Cerebellar cortex (tissue), 1 donor: ENCODE measurements at regions not wholly inside any gene's neighbourhood (a gene's known extent, or its start where the extent isn't known, plus 50 kb on each side); places are given as distances from the start of the nearest gene placed in this dataset.
"Not testable (repeated sequence)": the region's sequence is repeated elsewhere in the genome, so short reads cannot be mapped to it uniquely, and the experiment has no call there.

Experiments used
- DNase-seq: peaks from one replicate; pipeline ENCODE4 v3.0.0-alpha.2; 2015; ENCODE audit warnings: low spot score

DNA sequence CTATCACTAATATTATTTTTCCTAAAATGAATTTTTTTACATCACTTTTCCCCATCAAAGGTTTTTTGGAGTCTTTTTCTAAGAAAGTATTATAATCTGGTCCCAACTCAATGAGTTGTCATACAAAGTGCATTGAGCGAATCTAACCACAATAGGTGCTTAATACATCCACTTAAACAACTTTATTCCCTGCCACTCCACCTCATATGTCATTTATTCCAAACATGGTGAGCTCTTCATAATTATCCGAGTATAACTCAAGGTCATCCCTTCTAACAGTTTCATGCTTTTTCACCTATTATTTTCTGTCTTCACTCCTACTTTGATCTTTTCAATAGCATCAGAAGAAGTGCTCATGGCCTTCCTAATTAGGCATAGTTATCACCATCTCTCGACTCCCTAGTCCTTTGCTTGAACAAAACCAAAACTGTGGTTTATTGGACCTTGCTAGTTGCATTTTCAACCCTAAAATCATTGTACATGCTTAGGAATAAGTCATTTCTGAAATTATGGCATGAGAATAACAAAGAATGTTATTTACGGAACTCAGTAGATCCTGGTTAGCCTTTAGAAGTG is 754.7 kb upstream of the CTNND2 start:
- DNase-seq, result no peak

DNA sequence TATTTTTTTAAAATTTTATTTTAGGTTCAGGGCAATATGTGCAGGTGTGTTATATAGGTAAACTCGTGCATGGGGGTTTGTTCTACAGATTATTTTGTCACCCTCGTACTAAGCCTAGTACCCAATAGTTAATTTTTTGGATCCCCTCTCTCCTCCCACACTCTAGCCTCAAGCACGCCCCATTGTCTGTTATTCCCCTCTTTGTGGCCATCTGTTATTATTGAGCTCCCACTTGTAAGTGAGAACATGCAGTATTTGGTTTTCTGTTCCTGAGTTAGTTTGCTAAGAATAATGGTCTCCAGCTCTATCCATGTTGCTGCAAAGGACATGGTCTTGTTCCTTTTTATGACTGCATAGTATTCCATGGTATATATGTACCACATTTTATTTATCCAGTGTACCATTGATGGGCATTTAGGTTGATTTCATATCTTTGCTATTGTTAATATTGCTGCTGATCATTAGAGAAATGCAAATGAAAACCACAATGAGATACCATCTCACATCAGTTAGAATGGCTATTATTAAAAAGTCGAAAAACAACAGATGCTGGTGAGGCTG is 753.7 kb upstream of the CTNND2 start:
- not testable (repeated sequence) for DNase-seq

DNA sequence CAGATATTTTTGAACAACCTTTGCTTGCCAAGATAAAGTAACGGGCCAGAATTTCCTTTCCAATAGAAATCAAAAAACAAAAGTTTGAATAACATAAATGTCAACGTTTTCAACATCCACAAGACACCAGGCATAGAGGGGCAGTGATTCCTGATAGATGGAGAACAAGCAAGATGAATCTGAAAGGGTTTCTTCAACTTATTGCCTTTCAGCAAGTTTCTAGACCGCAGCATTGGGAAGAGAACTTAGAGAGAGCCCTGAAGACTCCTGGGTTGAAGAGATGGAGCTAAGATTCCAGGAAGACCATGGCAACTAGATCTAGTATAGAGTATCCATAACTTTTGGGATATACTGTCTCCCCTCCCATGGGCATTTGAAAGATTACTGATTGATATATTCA is 751.4 kb upstream of the CTNND2 start:
- no peak for DNase-seq

DNA sequence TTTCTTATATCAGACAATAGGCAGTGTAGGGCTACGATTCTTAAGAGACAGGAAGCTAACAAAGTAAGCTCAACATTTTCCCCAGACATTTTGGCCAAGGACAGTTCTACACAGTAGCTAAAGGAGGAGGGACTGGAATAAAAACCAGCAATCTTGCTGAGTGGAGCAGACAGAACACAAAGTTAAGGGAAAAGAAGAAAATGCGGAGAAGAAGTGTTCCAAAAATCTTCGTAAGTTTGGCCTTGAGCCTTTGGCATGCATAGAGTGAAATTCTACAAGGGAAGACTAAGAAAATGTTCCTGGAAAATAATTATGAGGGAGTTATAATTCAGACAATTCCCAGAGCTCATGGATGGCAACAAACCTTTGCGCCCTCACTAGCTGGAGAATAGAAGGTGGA is 748.0 kb upstream of the CTNND2 start:
- no peak for DNase-seq

DNA sequence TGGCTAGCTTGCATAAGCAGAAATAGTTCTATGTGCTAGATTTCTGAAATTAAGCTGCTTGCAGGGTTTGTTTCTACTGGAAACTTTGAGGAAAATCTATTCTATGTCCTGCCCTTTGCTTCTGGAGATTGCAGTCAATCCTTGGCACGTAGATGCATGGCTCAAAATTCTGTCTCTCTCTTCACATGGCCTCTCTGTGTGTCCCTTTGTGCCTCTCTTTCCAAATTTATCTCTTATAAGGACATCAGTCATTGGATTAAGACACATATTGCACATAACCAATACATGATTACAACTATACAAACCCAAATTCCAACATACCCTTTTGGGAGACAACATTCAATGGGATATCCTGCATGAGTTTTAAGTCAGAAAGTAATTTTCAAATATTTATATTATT is 744.3 kb upstream of the CTNND2 start:
- DNase-seq, result no peak

DNA sequence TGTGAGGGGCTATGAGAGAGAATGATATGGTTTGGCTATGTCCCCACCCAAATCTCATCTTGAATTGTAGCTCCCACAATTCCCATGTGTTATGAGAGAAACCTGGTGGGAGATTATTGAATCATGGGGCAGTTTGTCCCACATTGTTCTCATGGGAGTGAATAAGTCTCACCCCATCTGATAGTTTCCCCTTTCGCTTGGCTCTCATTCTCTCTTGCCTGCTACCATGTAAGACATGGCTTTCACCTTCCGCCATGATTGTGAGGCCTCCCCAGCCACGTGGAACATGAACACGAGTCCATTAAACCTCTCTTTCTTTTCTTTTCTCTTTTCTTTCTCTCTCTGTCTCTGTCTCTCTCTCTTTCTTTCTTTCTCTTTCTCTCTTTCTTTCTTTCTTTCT is 743.4 kb upstream of the CTNND2 start:
- no peak for DNase-seq

DNA sequence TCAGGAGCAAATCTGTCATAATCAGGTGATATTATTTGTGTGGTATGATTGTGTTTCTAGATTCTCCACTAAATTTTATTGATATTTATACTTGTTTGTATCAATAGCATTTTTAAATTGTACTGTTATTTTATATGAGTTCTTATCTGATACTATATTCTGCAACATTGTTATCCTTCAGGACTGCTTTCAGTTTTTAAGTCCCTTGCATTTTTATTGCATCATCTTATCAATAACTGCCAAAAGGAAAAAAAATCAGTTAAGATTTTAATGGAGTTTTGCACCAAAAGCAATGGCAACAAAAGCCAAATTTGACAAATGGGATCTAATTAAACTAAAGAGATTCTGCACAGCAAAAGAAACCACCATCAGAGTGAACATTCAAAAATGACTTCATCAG is 741.3 kb upstream of the CTNND2 start:
- DNase-seq, result no peak

DNA sequence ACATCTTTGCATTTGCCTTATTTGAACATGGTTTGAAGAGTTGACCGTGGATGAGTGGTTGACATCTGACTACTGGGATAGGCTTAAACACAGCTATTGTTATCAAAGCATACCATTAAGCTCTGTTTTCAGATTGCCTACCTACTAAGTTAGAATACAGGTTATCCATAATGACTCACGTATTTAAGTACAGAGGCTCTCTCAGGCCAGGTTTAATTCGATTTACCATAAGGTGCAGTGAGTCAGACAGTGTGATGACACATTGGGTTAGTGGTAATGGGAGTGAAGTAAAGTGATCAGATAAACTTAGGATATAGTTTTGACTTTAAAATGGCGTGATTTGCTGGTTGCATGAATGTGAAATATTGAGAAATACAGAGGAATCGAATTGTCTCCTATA is 732.0 kb upstream of the CTNND2 start:
- no peak for DNase-seq

DNA sequence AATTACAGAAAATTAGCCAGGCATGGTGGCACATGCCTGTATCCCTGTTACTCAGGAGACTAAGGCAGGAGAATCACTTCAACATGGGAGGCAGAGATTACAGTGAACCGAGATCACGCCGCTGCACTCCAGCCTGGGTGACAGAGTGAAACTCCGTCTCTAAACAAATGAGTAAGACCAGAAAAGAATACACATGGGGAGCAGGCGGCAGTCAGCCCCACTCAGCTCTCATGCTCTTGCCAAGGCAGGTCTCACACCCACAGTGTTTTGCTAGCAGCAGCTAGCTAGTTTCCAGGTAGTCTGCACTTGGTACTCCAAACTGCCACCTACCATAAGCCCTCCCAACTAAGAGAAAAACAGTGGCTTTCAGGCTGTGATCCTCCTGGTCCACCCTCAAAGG is 722.3 kb upstream of the CTNND2 start:
- DNase-seq, result no peak

DNA sequence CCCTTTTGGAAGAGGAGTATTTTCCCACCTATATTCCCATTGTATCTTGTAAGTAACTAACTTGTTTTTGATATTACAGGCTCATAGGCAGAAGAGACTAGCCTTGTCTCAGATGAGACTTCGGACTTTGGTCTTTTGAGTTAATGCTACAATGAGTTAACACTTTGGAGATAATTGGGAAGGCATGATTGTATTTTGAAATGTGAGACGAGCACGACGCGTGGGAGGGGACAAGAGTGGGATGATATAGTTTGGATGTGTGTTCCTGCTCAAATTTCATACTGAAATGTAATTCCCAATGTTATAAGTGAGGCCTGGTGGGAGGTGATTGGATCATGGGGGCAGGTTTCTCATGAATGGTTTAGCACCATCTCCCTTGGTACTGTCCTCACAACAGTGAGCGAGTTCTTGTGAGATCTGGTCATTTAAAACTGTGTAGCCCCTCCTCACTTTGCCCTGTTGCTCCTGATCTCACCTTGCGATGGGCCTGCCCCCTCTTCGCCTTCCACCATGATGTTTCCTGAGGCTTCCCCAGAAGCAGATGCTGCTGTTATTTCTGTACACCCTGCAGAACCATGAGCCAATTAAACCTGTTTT is 721.5 kb upstream of the CTNND2 start:
- DNase-seq, result no peak

DNA sequence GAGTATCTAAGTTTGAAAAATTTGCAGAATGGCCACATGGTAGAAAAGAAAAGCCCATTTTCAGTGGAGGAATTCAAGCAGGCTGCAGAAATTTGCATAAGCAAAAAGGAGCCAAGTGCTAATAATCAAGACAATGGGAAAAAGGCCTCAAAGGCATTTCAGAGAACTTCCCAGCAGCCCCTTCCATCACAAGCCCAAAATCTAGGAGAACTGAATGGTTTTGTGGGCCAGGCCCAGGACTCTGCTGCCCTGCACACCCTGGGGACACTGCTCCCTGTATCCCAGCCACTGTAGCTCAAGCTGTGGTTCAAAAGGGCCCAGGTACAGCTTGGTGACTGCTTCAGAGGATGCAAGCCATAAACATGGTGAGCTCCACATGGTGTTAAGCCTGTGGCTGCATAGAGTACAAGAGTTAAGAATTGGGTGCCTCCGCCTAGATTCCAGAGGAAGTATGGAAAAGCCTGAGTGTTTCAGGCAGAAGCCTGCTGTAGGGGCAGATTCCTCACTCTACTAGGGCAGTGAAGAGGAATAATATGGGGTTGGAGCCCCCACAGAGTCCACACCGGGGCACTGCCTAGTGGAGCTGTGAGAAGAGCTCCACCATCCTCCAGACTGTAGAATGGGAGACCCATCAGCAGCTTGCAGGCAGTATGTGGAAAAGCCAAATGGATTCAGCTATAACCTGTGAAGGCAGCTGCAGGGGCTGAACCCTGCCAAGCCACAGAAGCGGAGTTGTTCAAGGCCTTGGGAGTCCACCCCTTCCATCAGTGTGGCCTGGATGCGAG is 720.7 kb upstream of the CTNND2 start:
- DNase-seq, result no peak

DNA sequence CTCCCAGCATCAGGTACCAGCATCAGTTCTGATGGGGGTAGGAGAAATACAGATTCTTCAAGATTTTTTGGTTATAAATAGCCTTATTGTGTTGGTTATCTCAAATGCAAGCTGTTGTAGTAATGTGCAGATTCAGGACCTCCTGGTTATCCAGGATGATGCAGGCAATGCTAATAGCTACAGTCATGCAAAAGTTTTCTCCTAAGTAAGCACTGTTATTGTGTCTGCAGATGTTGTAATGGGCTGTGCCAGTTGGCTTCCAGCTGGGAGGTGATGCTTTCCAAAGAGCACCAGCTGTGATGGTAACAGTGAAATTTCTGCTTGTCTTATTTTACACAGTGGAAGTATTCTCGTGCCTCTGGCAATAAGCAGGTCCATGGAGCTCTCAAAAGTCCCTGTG is 719.2 kb upstream of the CTNND2 start:
- DNase-seq, result no peak

DNA sequence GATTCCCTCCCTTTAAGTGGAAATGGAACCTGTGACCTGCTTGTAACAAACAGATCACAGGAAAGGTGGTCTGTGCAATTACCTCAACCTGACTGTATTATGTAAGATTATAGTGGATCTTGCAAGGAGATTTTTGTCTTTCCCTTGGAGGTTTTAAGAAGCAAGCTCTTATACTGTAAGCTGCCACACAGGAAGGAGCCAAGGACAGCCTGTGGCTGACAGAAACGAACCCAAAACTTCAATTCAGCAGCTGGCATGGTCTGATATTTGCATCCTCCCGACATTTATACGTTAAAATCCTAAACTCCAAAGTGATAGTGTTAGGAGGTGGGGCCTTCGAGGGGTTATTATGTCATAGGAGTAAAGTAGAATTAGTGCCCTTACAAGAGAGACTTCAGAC is 711.8 kb upstream of the CTNND2 start:
- no peak for DNase-seq

DNA sequence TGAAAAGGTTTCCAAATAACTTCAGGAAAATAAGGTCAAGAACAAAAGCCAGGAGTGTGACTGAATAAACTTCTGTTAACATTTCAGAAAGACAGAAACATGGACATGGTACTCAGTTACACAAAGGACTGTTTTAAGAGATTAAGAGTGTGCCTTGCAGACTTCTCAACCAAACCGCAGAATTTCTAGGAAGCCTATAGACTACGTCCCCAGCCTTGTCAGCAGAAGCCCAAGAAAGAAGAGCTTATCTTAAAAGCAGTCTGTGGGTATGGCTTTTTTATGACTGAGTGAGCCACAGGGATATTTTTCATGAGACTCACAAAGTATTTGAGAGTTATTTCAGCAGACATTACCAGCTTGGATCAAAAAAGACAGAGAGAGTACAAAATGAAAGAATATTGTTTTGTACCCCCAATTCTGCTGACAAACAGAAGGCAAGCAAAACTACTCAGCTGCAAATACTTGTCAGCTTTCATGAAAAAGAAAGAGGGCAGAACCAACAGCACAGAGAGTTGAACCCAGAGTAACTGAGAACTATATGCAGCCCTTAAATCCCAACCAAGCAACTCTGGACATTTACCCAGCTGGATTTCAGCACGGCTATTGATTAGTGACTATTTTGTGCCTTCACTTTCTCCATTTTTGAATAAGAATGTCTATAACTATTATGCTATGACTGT is 711.0 kb upstream of the CTNND2 start:
- no peak for DNase-seq

DNA sequence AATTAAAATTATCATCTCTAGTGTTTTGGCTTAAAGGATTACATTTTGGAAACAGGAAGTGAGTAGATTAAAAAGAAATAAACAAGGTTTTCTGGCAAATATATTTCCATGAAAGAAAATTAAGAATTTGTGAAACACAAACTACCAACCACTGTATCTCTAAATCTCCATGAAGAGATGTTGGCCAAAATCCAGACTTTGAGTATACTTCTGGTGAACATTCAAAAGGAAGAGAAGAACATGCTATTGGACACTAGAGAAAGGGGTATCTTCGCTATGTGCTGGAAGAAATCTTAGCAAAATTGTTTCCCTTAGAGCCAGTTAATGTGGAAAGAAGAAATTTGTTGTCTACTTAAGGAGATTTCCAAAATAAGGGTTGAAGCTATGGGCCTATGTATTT is 710.4 kb upstream of the CTNND2 start:
- DNase-seq, result no peak

DNA sequence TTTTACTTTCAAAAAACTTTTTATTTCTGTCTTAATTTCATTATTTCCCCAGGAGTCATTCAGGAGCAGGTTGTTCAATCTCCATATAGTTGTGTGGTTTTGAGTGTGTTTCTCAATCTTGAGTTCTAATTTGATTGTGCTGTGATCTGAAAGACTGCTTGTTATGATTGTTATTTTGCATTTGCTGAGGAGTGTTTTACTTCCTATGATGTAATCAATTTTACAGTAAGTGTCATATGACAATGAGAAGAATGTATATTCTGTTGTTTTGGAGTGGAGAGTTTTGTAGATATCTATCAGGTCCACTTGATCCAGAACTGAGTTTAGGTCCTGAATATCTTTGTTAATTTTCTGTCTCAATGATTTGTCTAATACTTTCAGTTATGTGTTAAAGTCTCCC is 706.9 kb upstream of the CTNND2 start:
- no peak for DNase-seq

DNA sequence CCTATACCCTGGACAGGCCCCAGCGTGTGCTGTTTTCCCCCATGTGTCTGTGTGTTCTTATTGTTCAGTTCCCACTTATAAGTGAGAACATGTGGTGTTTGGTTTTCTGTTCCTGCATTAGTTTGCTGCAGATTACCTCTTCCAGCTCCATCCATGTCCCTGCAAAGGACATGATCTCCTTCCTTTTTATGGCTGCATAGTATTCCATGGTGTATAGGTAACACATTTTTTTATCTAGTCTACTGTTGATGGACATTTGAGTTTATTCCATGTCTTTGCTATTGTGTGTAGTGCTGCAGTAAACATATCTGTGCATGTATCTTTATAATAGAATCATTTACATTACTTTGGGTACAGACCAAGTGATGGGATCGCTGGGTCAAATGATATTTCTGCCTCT is 703.6 kb upstream of the CTNND2 start:
- not testable (repeated sequence) for DNase-seq

DNA sequence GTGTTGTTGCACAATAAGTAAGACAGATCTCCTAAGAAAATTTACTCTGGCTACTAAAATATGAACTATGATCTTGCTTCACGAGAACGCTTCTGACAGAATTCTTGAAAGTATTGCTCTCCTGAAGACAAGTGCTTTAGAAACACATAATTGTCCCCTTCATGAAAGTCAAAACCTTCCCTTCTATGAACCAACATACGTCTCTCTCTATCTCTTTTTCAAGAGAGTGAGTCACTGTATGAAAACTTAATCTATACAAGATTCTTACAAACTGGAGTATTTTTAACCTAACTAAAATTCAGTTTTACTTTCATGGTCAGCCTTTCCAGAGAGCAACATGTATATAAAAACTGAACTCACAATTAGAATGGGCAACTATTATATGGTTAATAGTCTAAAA is 688.0 kb upstream of the CTNND2 start:
- DNase-seq, result no peak

DNA sequence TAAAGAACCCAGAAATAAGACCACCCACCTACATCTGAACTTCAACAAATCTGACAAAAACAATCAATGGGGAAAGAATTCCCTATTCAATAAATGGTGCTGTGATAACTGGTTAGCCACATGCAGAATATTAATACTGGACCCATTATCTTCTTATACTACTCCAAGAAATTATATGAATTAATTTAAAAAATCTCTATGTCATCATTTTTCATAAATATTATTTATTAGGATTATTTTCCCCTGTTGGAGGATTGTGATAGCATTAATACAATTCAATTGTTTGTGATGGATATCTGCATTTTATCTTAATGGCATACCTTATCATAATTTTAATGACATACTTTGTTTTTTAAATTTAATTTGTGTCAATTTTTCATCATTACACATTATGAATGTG is 682.2 kb upstream of the CTNND2 start:
- DNase-seq, result no peak

DNA sequence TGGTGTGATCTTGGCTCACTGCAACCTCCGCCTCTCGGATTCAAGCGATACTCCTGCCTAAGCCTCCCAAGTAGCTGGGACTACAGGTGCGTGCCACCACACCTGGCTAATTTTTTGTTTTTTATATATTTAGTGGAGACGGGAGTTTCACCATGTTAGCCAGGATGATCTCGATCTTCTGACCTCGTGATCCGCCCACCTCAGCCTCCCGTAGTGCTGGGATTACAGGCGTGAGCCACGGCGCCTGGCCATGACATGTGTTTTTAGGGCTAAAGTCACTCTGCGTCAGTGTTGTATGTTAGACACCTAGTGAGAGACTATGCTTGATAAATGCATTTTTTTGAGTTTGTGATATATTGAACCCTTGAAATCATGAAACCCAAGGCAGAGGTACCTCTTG is 674.6 kb upstream of the CTNND2 start:
- DNase-seq, result not testable (repeated sequence)

DNA sequence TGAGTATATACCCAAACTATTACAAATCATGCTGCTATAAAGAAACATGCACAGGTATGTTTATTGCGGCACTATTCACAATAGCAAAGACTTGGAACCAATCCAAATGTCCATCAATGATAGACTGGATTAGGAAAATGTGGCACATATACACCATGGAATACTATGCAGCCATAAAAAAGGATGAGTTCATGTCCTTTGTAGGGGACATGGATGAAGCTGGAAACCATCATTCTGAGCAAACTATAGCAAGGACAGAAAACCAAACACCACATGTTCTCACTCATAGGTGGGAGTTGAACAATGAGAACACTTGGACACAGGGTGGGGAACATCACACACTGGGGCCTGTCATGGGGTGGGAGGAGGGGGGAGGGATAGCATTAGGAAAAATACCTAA is 672.7 kb upstream of the CTNND2 start:
- DNase-seq, result not testable (repeated sequence)

DNA sequence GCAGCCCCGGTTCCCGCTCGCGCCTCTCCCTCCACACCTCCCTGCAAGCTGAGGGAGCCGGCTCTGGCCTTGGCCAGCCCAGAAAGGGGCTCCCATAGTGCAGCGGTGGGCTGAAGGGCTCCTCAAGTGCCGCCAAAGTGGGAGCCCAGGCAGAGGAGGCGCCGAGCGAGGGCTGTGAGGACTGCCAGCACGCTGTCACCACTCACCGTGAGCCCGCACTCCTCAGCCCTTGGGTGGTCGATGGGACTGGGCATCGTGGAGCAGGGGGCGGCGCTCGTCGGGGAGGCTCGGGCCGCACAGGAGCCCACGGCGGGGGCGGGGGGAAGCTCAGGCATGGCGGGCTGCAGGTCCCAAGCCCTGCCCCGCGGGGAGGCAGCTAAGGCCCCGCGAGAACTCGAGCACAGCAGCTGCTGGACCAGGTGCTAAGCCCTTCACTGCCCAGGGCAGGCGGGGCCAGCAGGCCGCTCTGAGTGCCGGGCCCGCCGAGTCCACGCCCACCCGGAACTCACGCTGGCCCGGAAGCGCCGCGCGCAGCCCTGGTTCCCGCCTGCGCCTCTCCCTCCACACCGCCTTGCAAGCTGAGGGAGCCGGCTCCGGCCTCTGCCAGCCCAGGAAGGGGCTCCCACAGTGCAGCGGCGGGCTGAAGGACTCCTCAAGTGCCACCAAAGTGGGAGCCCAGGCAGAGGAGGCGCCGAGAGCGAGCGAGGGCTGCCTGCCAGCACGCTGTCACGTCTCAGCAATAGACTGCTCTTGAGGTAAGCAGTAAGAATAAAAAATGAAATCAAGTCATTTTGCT is 670.2 kb upstream of the CTNND2 start:
- DNase-seq, result not testable (repeated sequence)
